22Rv1 (cell line): ENCODE measurements at regions not wholly inside any gene's neighbourhood (a gene's known extent, or its start where the extent isn't known, plus 50 kb on each side); places are given as distances from the start of the nearest gene placed in this dataset.

Experiments
- CTCF ChIP-seq: fragments of 450-650 bp; IDR thresholded peaks from 2 replicates; pipeline ENCODE4 v1.5.1; 2017; ENCODE audit warnings: mild to moderate bottlenecking
- ZFX ChIP-seq: fragments of 450-650 bp; IDR thresholded peaks from 2 replicates; pipeline ENCODE4 v1.6.1; 2017; ENCODE audit warnings: antibody characterized with exemption, borderline replicate concordance

- TF ChIP-seq CTCF (no peak), ZFX (no peak)
These were observed 1597.3 kb downstream of the CDH8 start for GRCh38 chr16:60438894-60439293.
